ENCODE measurements at regions not wholly inside any gene's neighbourhood (a gene's known extent, or its start where the extent isn't known, plus 50 kb on each side); places are given as distances from the start of the nearest gene placed in this dataset.

- TF ChIP-seq, protein P1, sequence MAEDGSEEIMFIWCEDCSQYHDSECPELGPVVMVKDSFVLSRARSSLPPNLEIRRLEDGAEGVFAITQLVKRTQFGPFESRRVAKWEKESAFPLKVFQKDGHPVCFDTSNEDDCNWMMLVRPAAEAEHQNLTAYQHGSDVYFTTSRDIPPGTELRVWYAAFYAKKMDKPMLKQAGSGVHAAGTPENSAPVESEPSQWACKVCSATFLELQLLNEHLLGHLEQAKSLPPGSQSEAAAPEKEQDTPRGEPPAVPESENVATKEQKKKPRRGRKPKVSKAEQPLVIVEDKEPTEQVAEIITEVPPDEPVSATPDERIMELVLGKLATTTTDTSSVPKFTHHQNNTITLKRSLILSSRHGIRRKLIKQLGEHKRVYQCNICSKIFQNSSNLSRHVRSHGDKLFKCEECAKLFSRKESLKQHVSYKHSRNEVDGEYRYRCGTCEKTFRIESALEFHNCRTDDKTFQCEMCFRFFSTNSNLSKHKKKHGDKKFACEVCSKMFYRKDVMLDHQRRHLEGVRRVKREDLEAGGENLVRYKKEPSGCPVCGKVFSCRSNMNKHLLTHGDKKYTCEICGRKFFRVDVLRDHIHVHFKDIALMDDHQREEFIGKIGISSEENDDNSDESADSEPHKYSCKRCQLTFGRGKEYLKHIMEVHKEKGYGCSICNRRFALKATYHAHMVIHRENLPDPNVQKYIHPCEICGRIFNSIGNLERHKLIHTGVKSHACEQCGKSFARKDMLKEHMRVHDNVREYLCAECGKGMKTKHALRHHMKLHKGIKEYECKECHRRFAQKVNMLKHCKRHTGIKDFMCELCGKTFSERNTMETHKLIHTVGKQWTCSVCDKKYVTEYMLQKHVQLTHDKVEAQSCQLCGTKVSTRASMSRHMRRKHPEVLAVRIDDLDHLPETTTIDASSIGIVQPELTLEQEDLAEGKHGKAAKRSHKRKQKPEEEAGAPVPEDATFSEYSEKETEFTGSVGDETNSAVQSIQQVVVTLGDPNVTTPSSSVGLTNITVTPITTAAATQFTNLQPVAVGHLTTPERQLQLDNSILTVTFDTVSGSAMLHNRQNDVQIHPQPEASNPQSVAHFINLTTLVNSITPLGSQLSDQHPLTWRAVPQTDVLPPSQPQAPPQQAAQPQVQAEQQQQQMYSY (CRISPR knock-in tag; IDR thresholded peaks at IDR 0.05) = no peak
- TF ChIP-seq, protein P2, sequence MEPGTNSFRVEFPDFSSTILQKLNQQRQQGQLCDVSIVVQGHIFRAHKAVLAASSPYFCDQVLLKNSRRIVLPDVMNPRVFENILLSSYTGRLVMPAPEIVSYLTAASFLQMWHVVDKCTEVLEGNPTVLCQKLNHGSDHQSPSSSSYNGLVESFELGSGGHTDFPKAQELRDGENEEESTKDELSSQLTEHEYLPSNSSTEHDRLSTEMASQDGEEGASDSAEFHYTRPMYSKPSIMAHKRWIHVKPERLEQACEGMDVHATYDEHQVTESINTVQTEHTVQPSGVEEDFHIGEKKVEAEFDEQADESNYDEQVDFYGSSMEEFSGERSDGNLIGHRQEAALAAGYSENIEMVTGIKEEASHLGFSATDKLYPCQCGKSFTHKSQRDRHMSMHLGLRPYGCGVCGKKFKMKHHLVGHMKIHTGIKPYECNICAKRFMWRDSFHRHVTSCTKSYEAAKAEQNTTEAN (CRISPR knock-in tag; IDR thresholded peaks at IDR 0.05) = no peak
- TF ChIP-seq GTF2I (CRISPR knock-in tag; conservative IDR thresholded peaks at IDR 0.05) (no peak), ZNF232 (CRISPR knock-in tag; IDR thresholded peaks at IDR 0.05) (no peak), IRF2 (CRISPR knock-in tag; IDR thresholded peaks at IDR 0.05; ENCODE audit: borderline replicate concordance, low read depth) (no peak), TP53 (CRISPR knock-in tag; IDR thresholded peaks at IDR 0.05) (no peak), HMGA2 (CRISPR knock-in tag; IDR thresholded peaks at IDR 0.05) (no peak)
Measured at GRCh38 chr7:49418963-49419362, 354.5 kb upstream of the VWC2 start (continued).

GRCh38 chr7:49422564-49422963 lies 350.9 kb upstream of the VWC2 start:
- CTCF ChIA-PET = no interaction called here
- Mint-ChIP-seq H3K27me3 (ENCODE audit: low read depth) (no peaks in the 10 kb centered on the region), H3K27ac (no peak overlapping the region), H3K9me3 (no peaks in the 10 kb centered on the region), H3K4me3 (no peak overlapping the region), H3K4me1 (peaks cover 5% of the 10 kb centered on the region), H3K36me3 (no peaks in the 10 kb centered on the region)
- POLR2A ChIA-PET = no interaction called here
- ATAC-seq = no peak
- DNase-seq (ENCODE audit: low spot score) = no peak
- TF ChIP-seq SOX15 (CRISPR knock-in tag; IDR thresholded peaks at IDR 0.05) (no peak), MXD4 (CRISPR knock-in tag; IDR thresholded peaks at IDR 0.05; ENCODE audit: borderline replicate concordance) (no peak), ZNF263 (CRISPR knock-in tag; IDR thresholded peaks at IDR 0.05; ENCODE audit: low read depth) (no peak), ELF4 (CRISPR knock-in tag; IDR thresholded peaks at IDR 0.05; ENCODE audit: low read depth) (no peak), SMAD3 (CRISPR knock-in tag; IDR thresholded peaks at IDR 0.05; ENCODE audit: borderline replicate concordance) (no peak), E2F4 (CRISPR knock-in tag; IDR thresholded peaks at IDR 0.05; ENCODE audit: borderline replicate concordance, low read depth) (no peak), TEAD1 (CRISPR knock-in tag; IDR thresholded peaks at IDR 0.05) (no peak), FOXK1 (CRISPR knock-in tag; IDR thresholded peaks at IDR 0.05) (no peak)
- TF ChIP-seq, protein P2 (CRISPR knock-in tag; IDR thresholded peaks at IDR 0.05) = no peak
- TF ChIP-seq, protein P3, sequence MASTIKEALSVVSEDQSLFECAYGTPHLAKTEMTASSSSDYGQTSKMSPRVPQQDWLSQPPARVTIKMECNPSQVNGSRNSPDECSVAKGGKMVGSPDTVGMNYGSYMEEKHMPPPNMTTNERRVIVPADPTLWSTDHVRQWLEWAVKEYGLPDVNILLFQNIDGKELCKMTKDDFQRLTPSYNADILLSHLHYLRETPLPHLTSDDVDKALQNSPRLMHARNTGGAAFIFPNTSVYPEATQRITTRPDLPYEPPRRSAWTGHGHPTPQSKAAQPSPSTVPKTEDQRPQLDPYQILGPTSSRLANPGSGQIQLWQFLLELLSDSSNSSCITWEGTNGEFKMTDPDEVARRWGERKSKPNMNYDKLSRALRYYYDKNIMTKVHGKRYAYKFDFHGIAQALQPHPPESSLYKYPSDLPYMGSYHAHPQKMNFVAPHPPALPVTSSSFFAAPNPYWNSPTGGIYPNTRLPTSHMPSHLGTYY (CRISPR knock-in tag; IDR thresholded peaks at IDR 0.05) = no peak
- TF ChIP-seq, protein P4, sequence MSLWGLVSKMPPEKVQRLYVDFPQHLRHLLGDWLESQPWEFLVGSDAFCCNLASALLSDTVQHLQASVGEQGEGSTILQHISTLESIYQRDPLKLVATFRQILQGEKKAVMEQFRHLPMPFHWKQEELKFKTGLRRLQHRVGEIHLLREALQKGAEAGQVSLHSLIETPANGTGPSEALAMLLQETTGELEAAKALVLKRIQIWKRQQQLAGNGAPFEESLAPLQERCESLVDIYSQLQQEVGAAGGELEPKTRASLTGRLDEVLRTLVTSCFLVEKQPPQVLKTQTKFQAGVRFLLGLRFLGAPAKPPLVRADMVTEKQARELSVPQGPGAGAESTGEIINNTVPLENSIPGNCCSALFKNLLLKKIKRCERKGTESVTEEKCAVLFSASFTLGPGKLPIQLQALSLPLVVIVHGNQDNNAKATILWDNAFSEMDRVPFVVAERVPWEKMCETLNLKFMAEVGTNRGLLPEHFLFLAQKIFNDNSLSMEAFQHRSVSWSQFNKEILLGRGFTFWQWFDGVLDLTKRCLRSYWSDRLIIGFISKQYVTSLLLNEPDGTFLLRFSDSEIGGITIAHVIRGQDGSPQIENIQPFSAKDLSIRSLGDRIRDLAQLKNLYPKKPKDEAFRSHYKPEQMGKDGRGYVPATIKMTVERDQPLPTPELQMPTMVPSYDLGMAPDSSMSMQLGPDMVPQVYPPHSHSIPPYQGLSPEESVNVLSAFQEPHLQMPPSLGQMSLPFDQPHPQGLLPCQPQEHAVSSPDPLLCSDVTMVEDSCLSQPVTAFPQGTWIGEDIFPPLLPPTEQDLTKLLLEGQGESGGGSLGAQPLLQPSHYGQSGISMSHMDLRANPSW (CRISPR knock-in tag; conservative IDR thresholded peaks at IDR 0.05; ENCODE audit: low read depth) = no peak
- TF ChIP-seq, protein P5, sequence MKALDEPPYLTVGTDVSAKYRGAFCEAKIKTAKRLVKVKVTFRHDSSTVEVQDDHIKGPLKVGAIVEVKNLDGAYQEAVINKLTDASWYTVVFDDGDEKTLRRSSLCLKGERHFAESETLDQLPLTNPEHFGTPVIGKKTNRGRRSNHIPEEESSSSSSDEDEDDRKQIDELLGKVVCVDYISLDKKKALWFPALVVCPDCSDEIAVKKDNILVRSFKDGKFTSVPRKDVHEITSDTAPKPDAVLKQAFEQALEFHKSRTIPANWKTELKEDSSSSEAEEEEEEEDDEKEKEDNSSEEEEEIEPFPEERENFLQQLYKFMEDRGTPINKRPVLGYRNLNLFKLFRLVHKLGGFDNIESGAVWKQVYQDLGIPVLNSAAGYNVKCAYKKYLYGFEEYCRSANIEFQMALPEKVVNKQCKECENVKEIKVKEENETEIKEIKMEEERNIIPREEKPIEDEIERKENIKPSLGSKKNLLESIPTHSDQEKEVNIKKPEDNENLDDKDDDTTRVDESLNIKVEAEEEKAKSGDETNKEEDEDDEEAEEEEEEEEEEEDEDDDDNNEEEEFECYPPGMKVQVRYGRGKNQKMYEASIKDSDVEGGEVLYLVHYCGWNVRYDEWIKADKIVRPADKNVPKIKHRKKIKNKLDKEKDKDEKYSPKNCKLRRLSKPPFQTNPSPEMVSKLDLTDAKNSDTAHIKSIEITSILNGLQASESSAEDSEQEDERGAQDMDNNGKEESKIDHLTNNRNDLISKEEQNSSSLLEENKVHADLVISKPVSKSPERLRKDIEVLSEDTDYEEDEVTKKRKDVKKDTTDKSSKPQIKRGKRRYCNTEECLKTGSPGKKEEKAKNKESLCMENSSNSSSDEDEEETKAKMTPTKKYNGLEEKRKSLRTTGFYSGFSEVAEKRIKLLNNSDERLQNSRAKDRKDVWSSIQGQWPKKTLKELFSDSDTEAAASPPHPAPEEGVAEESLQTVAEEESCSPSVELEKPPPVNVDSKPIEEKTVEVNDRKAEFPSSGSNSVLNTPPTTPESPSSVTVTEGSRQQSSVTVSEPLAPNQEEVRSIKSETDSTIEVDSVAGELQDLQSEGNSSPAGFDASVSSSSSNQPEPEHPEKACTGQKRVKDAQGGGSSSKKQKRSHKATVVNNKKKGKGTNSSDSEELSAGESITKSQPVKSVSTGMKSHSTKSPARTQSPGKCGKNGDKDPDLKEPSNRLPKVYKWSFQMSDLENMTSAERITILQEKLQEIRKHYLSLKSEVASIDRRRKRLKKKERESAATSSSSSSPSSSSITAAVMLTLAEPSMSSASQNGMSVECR (CRISPR knock-in tag; IDR thresholded peaks at IDR 0.05; ENCODE audit: borderline replicate concordance) = no peak
- TF ChIP-seq, protein P6, sequence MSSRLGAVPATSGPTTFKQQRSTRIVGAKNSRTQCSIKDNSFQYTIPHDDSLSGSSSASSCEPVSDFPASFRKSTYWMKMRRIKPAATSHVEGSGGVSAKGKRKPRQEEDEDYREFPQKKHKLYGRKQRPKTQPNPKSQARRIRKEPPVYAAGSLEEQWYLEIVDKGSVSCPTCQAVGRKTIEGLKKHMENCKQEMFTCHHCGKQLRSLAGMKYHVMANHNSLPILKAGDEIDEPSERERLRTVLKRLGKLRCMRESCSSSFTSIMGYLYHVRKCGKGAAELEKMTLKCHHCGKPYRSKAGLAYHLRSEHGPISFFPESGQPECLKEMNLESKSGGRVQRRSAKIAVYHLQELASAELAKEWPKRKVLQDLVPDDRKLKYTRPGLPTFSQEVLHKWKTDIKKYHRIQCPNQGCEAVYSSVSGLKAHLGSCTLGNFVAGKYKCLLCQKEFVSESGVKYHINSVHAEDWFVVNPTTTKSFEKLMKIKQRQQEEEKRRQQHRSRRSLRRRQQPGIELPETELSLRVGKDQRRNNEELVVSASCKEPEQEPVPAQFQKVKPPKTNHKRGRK (CRISPR knock-in tag; IDR thresholded peaks at IDR 0.05; ENCODE audit: borderline replicate concordance) = no peak
